ENCODE measurements at regions not wholly inside any gene's neighbourhood (a gene's known extent, or its start where the extent isn't known, plus 50 kb on each side); places are given as distances from the start of the nearest gene placed in this dataset.

DNA sequence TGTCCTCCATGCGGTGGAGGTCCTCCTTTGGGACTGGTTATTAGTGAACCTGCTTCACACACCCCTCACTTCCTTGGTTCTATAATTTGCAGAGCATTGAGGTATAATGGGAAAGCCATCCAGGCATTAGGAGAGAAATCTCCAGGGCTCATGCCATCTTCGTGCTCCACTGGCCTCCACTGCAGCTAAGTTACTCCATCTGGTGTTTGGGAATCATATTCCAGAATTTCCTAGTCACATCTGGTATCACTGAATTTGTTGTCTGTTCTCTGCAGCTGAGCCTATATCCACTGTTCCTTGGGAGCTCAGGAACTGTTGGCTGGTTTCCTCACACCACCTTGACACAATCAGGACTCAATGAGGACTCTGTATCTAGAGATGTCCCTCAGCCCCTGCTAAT lies 173.0 kb upstream of the TSHZ2 start:
- in situ Hi-C loops (cut with HindIII; ENCODE audit: low pct_ligation_motif_present, low sequenced_read_pairs) = no loop called here
- no peak overlapping the region for H3K27ac ChIP-seq
- no peaks in the 10 kb centered on the region for H3K27me3 ChIP-seq (replicated peaks)
- no peak overlapping the region for H3K4me3 ChIP-seq (ENCODE audit: low read depth, low read length)
- DNase-seq = no peak
- H3K36me3 ChIP-seq (replicated peaks) = no peaks in the 10 kb centered on the region
- TF ChIP-seq, protein P1, sequence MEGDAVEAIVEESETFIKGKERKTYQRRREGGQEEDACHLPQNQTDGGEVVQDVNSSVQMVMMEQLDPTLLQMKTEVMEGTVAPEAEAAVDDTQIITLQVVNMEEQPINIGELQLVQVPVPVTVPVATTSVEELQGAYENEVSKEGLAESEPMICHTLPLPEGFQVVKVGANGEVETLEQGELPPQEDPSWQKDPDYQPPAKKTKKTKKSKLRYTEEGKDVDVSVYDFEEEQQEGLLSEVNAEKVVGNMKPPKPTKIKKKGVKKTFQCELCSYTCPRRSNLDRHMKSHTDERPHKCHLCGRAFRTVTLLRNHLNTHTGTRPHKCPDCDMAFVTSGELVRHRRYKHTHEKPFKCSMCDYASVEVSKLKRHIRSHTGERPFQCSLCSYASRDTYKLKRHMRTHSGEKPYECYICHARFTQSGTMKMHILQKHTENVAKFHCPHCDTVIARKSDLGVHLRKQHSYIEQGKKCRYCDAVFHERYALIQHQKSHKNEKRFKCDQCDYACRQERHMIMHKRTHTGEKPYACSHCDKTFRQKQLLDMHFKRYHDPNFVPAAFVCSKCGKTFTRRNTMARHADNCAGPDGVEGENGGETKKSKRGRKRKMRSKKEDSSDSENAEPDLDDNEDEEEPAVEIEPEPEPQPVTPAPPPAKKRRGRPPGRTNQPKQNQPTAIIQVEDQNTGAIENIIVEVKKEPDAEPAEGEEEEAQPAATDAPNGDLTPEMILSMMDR (IDR thresholded peaks at IDR 0.05; ENCODE audit: low read depth, low read length, missing control alignments) = no peak

DNA sequence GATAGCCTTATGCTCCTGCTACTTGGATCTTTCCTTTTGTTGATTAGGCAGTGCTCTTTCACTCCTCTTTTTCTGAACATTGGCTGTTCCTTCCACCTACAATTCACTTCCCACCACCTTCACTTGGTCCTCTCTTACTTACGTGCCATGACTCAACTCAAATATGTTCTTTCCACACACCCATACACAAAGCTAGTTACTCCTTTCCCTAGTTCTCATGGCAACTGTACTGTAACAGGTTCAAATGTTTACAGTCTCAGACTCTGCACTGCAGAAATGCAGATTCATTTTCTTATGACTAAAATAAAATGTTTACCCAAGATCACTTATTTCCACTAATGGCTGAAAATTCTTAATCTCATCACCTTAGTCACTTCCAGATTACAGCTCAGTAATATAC lies 174.0 kb upstream of the TSHZ2 start:
- TF ChIP-seq, protein P1 (IDR thresholded peaks at IDR 0.05; ENCODE audit: low read depth, low read length, missing control alignments) = no peak
- Histone ChIP-seq H3K4me3 (ENCODE audit: low read depth, low read length) (no peak overlapping the region), H3K27ac (no peak overlapping the region), H3K27me3 (replicated peaks) (no peaks in the 10 kb centered on the region), H3K36me3 (replicated peaks) (no peaks in the 10 kb centered on the region)
- DNase-seq = no peak
- in situ Hi-C loops (cut with HindIII; ENCODE audit: low pct_ligation_motif_present, low sequenced_read_pairs) = no loop called here

DNA sequence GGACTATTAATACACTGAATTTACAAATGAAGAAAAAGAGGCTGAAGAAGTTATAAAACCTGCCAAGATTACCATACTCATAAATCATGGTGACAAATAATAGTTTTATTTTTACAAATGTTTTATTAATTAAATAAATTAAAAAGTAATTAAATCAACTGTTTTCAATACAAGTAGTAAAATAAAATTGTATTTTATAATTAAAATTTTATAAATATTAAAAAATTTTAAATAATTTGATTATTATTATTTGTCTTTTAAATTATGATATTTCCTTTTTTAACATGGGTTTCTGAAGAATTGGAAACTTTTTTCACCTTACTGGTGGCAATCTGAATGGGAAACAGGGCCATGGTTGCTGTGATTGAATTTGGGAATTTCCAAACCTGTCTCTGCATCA lies 177.3 kb upstream of the TSHZ2 start:
- TF ChIP-seq, protein P1 (IDR thresholded peaks at IDR 0.05; ENCODE audit: low read depth, low read length, missing control alignments) = no peak
- no peak for DNase-seq
- Histone ChIP-seq H3K27me3 (replicated peaks) (no peaks in the 10 kb centered on the region), H3K4me3 (ENCODE audit: low read depth, low read length) (no peak overlapping the region), H3K36me3 (replicated peaks) (no peaks in the 10 kb centered on the region), H3K27ac (no peak overlapping the region)
- in situ Hi-C loops (cut with HindIII; ENCODE audit: low pct_ligation_motif_present, low sequenced_read_pairs) = no loop called here

DNA sequence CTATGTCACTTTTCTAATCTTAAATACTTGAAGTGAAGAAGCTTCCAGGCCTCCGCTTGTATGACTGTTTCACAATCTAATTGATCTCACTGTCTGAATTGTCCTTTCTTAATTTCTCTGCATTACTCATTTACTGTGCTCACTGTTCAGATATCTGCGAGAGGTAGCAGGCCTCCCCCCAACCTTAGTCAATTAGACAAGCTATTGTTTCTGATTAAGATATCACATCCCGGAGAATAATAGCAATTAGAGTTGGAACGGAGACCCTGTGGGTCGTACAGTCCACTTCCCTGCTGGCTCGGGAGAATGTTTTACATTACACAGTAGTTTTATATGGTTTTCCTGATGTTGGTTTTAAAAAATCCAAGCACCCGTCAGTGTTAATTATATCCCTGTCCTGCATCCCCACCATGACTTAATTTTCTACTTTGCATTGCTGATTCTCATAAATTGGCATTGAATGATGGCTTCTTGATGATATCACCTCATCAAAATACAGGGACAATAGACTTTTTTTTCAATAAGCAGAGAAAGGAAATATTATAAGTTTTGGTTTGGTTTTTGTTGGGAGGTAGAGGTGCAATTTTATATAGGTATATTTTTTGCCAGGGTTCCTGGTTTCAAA lies 178.7 kb upstream of the TSHZ2 start:
- in situ Hi-C loops (cut with HindIII; ENCODE audit: low pct_ligation_motif_present, low sequenced_read_pairs) = no loop called here
- TF ChIP-seq, protein P1 (IDR thresholded peaks at IDR 0.05; ENCODE audit: low read depth, low read length, missing control alignments) = no peak
- Histone ChIP-seq H3K4me3 (ENCODE audit: low read depth, low read length) (no peak overlapping the region), H3K36me3 (replicated peaks) (no peaks in the 10 kb centered on the region), H3K27ac (no peak overlapping the region), H3K27me3 (replicated peaks) (no peaks in the 10 kb centered on the region)
- DNase-seq = no peak

DNA sequence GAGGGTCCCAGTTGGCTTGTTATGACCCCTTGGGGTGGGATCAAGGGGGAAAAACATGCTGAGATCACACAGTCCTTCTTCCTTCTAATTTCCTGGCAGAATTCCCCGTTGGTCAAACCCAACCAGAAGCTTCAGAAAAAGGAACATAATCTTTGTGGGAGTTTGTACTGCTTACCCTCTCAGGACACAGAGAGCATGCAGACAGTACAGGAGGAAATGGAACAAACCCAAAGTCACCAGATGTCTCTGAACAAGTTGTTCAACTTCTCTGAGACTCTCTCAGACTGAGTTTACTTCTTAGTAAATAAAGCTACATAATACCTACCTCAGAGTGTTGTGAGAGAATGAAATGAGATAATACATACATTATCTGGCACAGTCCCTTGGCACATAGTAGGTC lies 181.1 kb upstream of the TSHZ2 start:
- H3K27me3 ChIP-seq (replicated peaks) = no peaks in the 10 kb centered on the region
- TF ChIP-seq, protein P1 (IDR thresholded peaks at IDR 0.05; ENCODE audit: low read depth, low read length, missing control alignments) = no peak
- H3K4me3 ChIP-seq (ENCODE audit: low read depth, low read length) = no peak overlapping the region
- no peak overlapping the region for H3K27ac ChIP-seq
- in situ Hi-C loops (cut with HindIII; ENCODE audit: low pct_ligation_motif_present, low sequenced_read_pairs) = no loop called here
- DNase-seq = no peak
- no peaks in the 10 kb centered on the region for H3K36me3 ChIP-seq (replicated peaks)

DNA sequence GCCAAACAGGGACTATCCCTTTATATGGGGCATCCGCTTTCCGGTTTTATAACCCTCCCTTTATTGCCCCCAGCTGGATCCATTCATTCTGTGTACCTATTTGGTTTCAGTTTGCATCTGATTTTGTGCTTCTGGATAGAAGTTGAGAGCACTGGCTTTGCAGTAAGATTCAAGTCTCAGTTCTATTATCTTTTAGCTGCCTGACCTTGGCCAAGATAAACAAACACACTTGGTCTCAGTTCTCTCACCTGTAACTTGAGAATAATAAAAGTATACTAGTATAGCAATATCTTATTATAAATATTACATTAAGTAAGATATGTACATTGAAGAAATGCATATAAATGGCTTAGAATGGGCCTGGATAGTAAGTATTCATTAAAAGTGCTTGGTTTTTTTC lies 182.4 kb upstream of the TSHZ2 start:
- TF ChIP-seq, protein P1 (IDR thresholded peaks at IDR 0.05; ENCODE audit: low read depth, low read length, missing control alignments) = no peak

More for the DNA sequence above, 182.4 kb upstream of the TSHZ2 start:
- Histone ChIP-seq H3K4me3 (ENCODE audit: low read depth, low read length) (no peak overlapping the region), H3K27ac (no peak overlapping the region), H3K36me3 (replicated peaks) (no peaks in the 10 kb centered on the region), H3K27me3 (replicated peaks) (no peaks in the 10 kb centered on the region)
- in situ Hi-C loops (cut with HindIII; ENCODE audit: low pct_ligation_motif_present, low sequenced_read_pairs) = no loop called here
- no peak for DNase-seq

Measured in brain microvascular endothelial cell (primary cell).